ENCODE measurements at regions not wholly inside any gene's neighbourhood (a gene's known extent, or its start where the extent isn't known, plus 50 kb on each side); places are given as distances from the start of the nearest gene placed in this dataset.

DNA sequence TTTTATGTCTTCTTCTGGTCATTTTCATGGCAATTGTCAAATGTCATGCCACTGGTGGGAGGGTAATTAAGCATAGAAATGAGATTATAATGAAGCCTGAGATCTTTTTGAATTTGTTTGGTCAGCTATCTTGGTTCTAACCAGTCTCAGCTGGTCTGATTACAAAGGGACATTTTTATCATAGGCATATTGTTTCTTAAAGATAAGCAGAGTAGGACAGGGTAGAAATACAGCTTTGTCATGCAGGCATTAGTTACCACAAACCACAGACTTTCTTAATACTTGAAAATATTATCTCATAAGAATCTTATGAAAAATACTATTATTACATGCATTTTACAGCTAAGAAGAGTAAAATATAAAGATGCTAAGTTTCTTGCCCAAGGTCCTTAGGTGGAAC is 1761.5 kb downstream of the PCDH9 start:
- Histone ChIP-seq H3K4me3 (ENCODE audit: low read depth in 1 of 5, low read length in 5 of 5) (no peak overlapping the region), H3K9ac (ENCODE audit: low read length in 5 of 5) (no peak overlapping the region), H3K27me3 (ENCODE audit: control insufficient read depth in 5 of 5, insufficient read depth in 4 of 5, low read length in 5 of 5) (no peaks in the 10 kb centered on the region), H3K9me3 (ENCODE audit: control insufficient read depth in 5 of 5, low read length in 5 of 5) (peaks cover 0 to 3% (median 0%) of the 10 kb centered on the region in 5 donors), H3K36me3 (ENCODE audit: control insufficient read depth in 5 of 5, insufficient read depth in 5 of 5, low read length in 5 of 5) (no peaks in the 10 kb centered on the region), H3K27ac (ENCODE audit: low read depth, low read length) (no peak overlapping the region), H3K4me1 (ENCODE audit: control insufficient read depth in 5 of 5, insufficient read depth in 5 of 5, low read length in 5 of 5) (no peaks in the 10 kb centered on the region)

DNA sequence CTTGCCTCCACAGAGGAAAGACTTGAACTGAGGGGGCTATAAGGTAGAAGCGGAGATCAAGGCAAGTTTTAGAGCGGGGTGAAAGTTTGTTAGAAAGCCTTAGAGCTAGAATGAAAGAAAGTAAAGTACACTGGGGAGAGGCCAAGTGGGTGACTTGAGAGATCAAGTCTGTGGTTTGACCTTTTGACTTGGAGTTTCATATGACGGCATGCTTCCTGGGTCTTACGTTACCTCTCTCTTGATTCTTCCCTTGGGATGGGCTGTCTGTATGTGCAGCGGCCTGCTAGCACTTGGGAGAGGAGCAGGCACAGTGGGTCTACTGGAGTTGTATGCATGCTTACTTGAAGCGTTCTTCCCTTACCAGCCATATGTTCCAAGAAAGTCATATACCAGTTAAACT is 1768.5 kb downstream of the PCDH9 start:
- Histone ChIP-seq H3K27ac (ENCODE audit: low read depth, low read length) (no peak overlapping the region), H3K27me3 (ENCODE audit: control insufficient read depth in 5 of 5, insufficient read depth in 4 of 5, low read length in 5 of 5) (no peaks in the 10 kb centered on the region), H3K4me1 (ENCODE audit: control insufficient read depth in 5 of 5, insufficient read depth in 5 of 5, low read length in 5 of 5) (no peaks in the 10 kb centered on the region), H3K36me3 (ENCODE audit: control insufficient read depth in 5 of 5, insufficient read depth in 5 of 5, low read length in 5 of 5) (no peaks in the 10 kb centered on the region), H3K9me3 (ENCODE audit: control insufficient read depth in 5 of 5, low read length in 5 of 5) (peaks cover 0 to 3% (median 0%) of the 10 kb centered on the region in 5 donors), H3K9ac (ENCODE audit: low read length in 5 of 5) (no peak overlapping the region), H3K4me3 (ENCODE audit: low read depth in 1 of 5, low read length in 5 of 5) (no peak overlapping the region)

DNA sequence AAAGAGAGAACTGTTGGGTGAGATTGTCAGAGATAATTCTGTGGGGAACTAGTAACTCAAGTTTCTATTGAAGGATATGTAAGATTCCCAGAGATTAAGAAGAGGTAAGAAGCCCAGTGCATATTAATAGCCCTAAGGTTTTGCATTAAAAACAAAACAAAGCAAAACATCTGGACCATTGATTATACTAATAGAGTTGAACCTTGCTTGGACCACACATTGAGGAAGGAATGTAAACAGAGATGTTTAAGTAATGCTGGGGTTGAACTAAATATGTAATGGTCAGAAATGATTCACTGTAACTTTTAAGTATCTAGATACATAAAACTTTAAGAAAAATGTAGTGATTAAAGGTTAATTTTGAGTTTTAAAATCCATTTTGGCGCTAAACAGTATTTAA is 1770.0 kb downstream of the PCDH9 start:
- Histone ChIP-seq H3K4me3 (ENCODE audit: low read depth in 1 of 5, low read length in 5 of 5) (no peak overlapping the region), H3K27ac (ENCODE audit: low read depth, low read length) (no peak overlapping the region), H3K9me3 (ENCODE audit: control insufficient read depth in 5 of 5, low read length in 5 of 5) (no peaks in the 10 kb centered on the region), H3K9ac (ENCODE audit: low read length in 5 of 5) (no peak overlapping the region), H3K36me3 (ENCODE audit: control insufficient read depth in 5 of 5, insufficient read depth in 5 of 5, low read length in 5 of 5) (no peaks in the 10 kb centered on the region), H3K27me3 (ENCODE audit: control insufficient read depth in 5 of 5, insufficient read depth in 4 of 5, low read length in 5 of 5) (no peaks in the 10 kb centered on the region), H3K4me1 (ENCODE audit: control insufficient read depth in 5 of 5, insufficient read depth in 5 of 5, low read length in 5 of 5) (no peaks in the 10 kb centered on the region)

DNA sequence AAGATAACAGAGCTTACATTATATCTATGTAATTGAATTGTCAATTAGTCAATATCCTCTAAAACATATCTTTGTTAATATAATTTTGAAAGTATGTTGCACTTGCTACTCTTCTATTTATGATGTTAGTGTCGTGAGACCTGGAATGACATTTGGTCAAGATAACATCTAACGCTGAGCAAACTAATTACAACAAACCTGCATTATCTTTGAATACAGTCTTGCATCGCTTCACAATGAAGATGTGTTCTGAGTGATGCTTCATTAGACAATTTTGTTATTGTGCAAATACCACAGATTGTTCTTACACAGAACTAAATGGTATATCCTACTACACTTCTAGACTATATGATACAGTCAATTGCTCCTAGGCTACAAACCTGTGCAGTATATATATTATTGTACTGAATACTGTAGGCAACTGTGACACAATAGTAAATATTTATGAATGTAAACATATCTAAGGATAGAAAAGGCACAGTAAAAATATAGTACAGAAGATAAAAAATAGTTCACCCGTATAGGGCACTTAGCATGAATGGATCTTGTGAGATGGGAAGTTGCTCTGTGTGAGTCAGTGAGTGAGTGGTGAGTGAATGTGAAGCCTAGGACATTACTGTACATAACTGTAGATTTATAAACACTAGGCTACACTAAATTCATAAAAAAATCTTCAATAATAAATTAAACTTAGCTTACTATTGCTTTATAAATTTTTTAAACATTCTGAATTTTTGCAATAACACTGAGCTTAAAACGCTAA is 1773.8 kb downstream of the PCDH9 start:
- Histone ChIP-seq H3K4me3 (ENCODE audit: low read depth in 1 of 5, low read length in 5 of 5) (no peak overlapping the region), H3K9ac (ENCODE audit: low read length in 5 of 5) (no peak overlapping the region), H3K9me3 (ENCODE audit: control insufficient read depth in 5 of 5, low read length in 5 of 5) (no peaks in the 10 kb centered on the region), H3K36me3 (ENCODE audit: control insufficient read depth in 5 of 5, insufficient read depth in 5 of 5, low read length in 5 of 5) (no peaks in the 10 kb centered on the region), H3K4me1 (ENCODE audit: control insufficient read depth in 5 of 5, insufficient read depth in 5 of 5, low read length in 5 of 5) (no peaks in the 10 kb centered on the region), H3K27me3 (ENCODE audit: control insufficient read depth in 5 of 5, insufficient read depth in 4 of 5, low read length in 5 of 5) (no peaks in the 10 kb centered on the region), H3K27ac (ENCODE audit: low read depth, low read length) (no peak overlapping the region)

DNA sequence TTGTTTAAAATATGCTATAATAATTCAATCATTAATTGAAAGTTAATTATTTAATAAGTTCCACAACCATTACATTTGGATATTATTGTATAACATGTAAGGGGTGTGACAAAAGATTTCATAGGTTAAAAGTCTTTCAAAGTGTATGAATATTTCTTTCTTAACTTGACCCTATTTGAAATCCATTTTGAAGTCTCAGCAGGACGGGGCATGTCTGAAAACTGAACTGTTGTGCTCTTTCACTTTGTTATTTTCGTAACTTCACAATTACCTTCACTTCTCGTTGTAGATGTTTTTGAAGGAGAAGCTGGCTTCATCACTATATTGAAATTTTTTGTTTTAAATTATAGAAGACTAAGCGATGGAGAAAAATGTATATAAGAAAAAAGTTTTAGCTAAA is 1775.7 kb downstream of the PCDH9 start:
- Histone ChIP-seq H3K27me3 (ENCODE audit: control insufficient read depth in 5 of 5, insufficient read depth in 4 of 5, low read length in 5 of 5) (no peaks in the 10 kb centered on the region), H3K4me1 (ENCODE audit: control insufficient read depth in 5 of 5, insufficient read depth in 5 of 5, low read length in 5 of 5) (no peaks in the 10 kb centered on the region)

DNA sequence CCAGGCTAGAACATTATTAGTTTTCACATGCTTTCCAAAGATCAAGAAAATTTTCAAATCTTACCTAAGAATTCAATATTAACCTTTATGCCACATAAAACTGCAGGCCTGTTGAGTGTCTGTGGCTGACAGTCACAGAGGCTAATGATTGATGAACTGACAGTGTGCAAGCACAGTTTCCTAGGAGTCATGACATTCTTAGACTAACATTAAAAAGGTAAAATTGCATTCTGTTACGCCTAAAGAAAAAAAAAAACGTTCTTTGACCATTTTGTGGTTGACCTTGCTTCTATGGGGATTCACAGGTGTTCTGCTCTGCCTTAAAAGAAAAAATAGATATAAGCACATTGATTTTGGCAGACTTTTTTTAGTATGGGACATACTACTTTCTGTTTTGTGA is 1776.2 kb downstream of the PCDH9 start:
- no peaks in the 10 kb centered on the region for H3K4me1 ChIP-seq (ENCODE audit: control insufficient read depth in 5 of 5, insufficient read depth in 5 of 5, low read length in 5 of 5)
- no peaks in the 10 kb centered on the region for H3K9me3 ChIP-seq (ENCODE audit: control insufficient read depth in 5 of 5, low read length in 5 of 5)
- no peak overlapping the region for H3K27ac ChIP-seq (ENCODE audit: low read depth, low read length)
- no peaks in the 10 kb centered on the region for H3K36me3 ChIP-seq (ENCODE audit: control insufficient read depth in 5 of 5, insufficient read depth in 5 of 5, low read length in 5 of 5)
- H3K9ac ChIP-seq (ENCODE audit: low read length in 5 of 5): no peak overlapping the region
- H3K4me3 ChIP-seq (ENCODE audit: low read depth in 1 of 5, low read length in 5 of 5): no peak overlapping the region
- H3K27me3 ChIP-seq (ENCODE audit: control insufficient read depth in 5 of 5, insufficient read depth in 4 of 5, low read length in 5 of 5): no peaks in the 10 kb centered on the region

More for the DNA sequence above, 1775.7 kb downstream of the PCDH9 start:
- Histone ChIP-seq H3K9me3 (ENCODE audit: control insufficient read depth in 5 of 5, low read length in 5 of 5) (no peaks in the 10 kb centered on the region), H3K9ac (ENCODE audit: low read length in 5 of 5) (no peak overlapping the region), H3K27ac (ENCODE audit: low read depth, low read length) (no peak overlapping the region), H3K36me3 (ENCODE audit: control insufficient read depth in 5 of 5, insufficient read depth in 5 of 5, low read length in 5 of 5) (no peaks in the 10 kb centered on the region), H3K4me3 (ENCODE audit: low read depth in 1 of 5, low read length in 5 of 5) (no peak overlapping the region)

DNA sequence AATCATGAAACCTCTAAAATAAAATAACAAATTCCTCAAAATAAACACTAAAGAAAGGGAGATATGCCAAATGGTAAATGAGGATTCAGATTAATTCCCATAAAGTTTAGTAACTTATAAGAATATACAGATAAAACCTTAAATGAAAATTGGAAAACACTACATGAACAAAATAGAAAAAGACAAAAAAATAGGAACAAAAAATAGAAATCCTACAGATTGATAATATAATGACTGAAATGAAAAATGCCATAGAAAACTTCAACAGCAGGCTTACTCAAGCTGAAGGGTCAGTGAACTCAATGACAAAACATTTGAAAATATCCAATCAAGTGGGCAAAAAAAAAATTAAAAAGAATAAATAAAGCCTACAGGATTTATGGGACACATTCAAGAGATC is 1784.8 kb downstream of the PCDH9 start:
- Histone ChIP-seq H3K27ac (ENCODE audit: low read depth, low read length) (no peak overlapping the region), H3K9ac (ENCODE audit: low read length in 5 of 5) (no peak overlapping the region)

DNA sequence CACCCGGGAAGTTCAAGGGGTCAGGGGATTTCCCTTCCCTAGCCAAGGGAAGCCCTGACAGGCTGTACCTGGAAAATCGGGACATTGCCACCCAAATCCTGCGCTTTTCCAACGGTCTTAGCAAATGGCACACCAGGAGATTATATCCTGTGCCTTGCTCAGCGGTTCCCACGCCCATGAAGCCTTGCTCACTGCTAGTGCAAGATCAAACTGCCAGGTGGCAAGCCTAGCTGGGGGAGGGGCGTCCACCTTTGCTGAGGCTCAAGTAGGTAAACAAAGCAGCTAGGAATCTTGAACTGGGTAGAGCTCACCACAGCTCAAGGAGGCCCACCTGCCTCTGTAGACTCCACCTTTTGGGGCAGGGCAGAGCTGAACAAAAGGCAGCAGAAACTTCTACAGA is 1794.5 kb downstream of the PCDH9 start:
- H3K27ac ChIP-seq (ENCODE audit: low read depth, low read length): no peak overlapping the region
- H3K9ac ChIP-seq (ENCODE audit: low read length in 5 of 5): no peak overlapping the region
- H3K4me3 ChIP-seq (ENCODE audit: low read depth in 1 of 5, low read length in 5 of 5): peak overlapping the region in 1 of 5 donors; percentile 1
- no peaks in the 10 kb centered on the region for H3K36me3 ChIP-seq (ENCODE audit: control insufficient read depth in 5 of 5, insufficient read depth in 5 of 5, low read length in 5 of 5)
- peaks cover 0 to 6% (median 5%) of the 10 kb centered on the region in 5 donors for H3K9me3 ChIP-seq (ENCODE audit: control insufficient read depth in 5 of 5, low read length in 5 of 5)
- H3K4me1 ChIP-seq (ENCODE audit: control insufficient read depth in 5 of 5, insufficient read depth in 5 of 5, low read length in 5 of 5): no peaks in the 10 kb centered on the region
- no peaks in the 10 kb centered on the region for H3K27me3 ChIP-seq (ENCODE audit: control insufficient read depth in 5 of 5, insufficient read depth in 4 of 5, low read length in 5 of 5)

More for the DNA sequence above, 1784.8 kb downstream of the PCDH9 start:
- Histone ChIP-seq H3K36me3 (ENCODE audit: control insufficient read depth in 5 of 5, insufficient read depth in 5 of 5, low read length in 5 of 5) (no peaks in the 10 kb centered on the region), H3K4me1 (ENCODE audit: control insufficient read depth in 5 of 5, insufficient read depth in 5 of 5, low read length in 5 of 5) (no peaks in the 10 kb centered on the region), H3K27me3 (ENCODE audit: control insufficient read depth in 5 of 5, insufficient read depth in 4 of 5, low read length in 5 of 5) (no peaks in the 10 kb centered on the region), H3K9me3 (ENCODE audit: control insufficient read depth in 5 of 5, low read length in 5 of 5) (peaks cover 6 to 15% (median 8%) of the 10 kb centered on the region in 5 donors), H3K4me3 (ENCODE audit: low read depth in 1 of 5, low read length in 5 of 5) (no peak overlapping the region)

DNA sequence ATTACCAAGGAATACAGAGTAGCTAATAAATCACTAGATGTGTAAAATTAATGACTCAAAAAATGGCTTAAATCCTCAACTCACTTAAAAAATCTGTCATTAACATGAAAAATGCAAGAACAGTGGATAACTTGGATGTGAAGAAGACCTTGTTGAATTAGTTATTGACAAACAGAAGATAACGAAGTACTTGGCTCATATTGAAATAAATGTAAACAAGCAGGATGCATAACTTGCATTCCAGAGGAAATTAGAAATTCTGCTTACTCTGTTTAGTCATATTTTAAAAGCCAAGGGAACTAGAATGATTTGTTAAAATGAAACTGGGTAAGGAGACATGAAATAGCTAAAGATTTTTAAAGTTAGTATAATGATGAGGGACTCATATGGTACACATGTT is 1812.2 kb downstream of the PCDH9 start:
- H3K4me3 ChIP-seq (ENCODE audit: low read depth in 1 of 5, low read length in 5 of 5): no peak overlapping the region

DNA sequence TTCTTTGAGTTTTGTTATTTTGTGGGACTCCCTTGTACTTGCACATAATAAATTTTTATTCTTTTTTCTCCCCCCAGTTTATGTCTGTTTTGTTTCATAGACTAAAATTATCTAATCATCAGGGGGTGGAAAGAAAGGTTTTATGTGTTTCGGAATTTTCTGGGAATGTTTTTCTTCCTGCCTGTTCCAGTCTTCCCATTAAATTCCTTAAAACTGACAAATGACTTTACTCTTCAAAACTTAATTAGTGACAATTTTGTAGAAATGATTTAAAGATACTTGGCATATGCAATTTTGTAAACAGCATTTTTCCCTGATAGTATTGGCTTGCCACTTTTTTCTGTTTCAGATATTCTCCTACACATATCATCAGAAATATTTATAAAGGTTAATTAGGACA is 1813.4 kb downstream of the PCDH9 start:
- Histone ChIP-seq H3K9me3 (ENCODE audit: control insufficient read depth in 5 of 5, low read length in 5 of 5) (no peaks in the 10 kb centered on the region), H3K36me3 (ENCODE audit: control insufficient read depth in 5 of 5, insufficient read depth in 5 of 5, low read length in 5 of 5) (no peaks in the 10 kb centered on the region), H3K4me1 (ENCODE audit: control insufficient read depth in 5 of 5, insufficient read depth in 5 of 5, low read length in 5 of 5) (no peaks in the 10 kb centered on the region), H3K27me3 (ENCODE audit: control insufficient read depth in 5 of 5, insufficient read depth in 4 of 5, low read length in 5 of 5) (no peaks in the 10 kb centered on the region), H3K9ac (ENCODE audit: low read length in 5 of 5) (no peak overlapping the region), H3K27ac (ENCODE audit: low read depth, low read length) (no peak overlapping the region), H3K4me3 (ENCODE audit: low read depth in 1 of 5, low read length in 5 of 5) (no peak overlapping the region)

More for the DNA sequence above, 1812.2 kb downstream of the PCDH9 start:
- H3K36me3 ChIP-seq (ENCODE audit: control insufficient read depth in 5 of 5, insufficient read depth in 5 of 5, low read length in 5 of 5): no peaks in the 10 kb centered on the region
- H3K27ac ChIP-seq (ENCODE audit: low read depth, low read length): no peak overlapping the region
- no peaks in the 10 kb centered on the region for H3K27me3 ChIP-seq (ENCODE audit: control insufficient read depth in 5 of 5, insufficient read depth in 4 of 5, low read length in 5 of 5)
- H3K4me1 ChIP-seq (ENCODE audit: control insufficient read depth in 5 of 5, insufficient read depth in 5 of 5, low read length in 5 of 5): no peaks in the 10 kb centered on the region
- H3K9ac ChIP-seq (ENCODE audit: low read length in 5 of 5): no peak overlapping the region
- no peaks in the 10 kb centered on the region for H3K9me3 ChIP-seq (ENCODE audit: control insufficient read depth in 5 of 5, low read length in 5 of 5)
